HG03045 (cell line): ENCODE measurements at regions not wholly inside any gene's neighbourhood (a gene's known extent, or its start where the extent isn't known, plus 50 kb on each side); places are given as distances from the start of the nearest gene placed in this dataset.

Experiments used
- ATAC-seq: cut with Tn5 transposase; IDR thresholded peaks from one replicate; pipeline ENCODE4 v1.9.1; 2021; ENCODE audit warnings: mild to moderate bottlenecking, moderate library complexity; ENCODE audit not compliant: unreplicated experiment

- ATAC-seq, result no peak
Observed at GRCh38 chr9:119432428-119432827, 63.2 kb upstream of the BRINP1 start.

- no peak for ATAC-seq
Observed at GRCh38 chr9:119429302-119429701, 60.1 kb upstream of the BRINP1 start.

- ATAC-seq, result no peak
Observed at GRCh38 chr9:119420231-119420630, 51.0 kb upstream of the BRINP1 start.
